ENCODE measurements at regions not wholly inside any gene's neighbourhood (a gene's known extent, or its start where the extent isn't known, plus 50 kb on each side); places are given as distances from the start of the nearest gene placed in this dataset.

DNA sequence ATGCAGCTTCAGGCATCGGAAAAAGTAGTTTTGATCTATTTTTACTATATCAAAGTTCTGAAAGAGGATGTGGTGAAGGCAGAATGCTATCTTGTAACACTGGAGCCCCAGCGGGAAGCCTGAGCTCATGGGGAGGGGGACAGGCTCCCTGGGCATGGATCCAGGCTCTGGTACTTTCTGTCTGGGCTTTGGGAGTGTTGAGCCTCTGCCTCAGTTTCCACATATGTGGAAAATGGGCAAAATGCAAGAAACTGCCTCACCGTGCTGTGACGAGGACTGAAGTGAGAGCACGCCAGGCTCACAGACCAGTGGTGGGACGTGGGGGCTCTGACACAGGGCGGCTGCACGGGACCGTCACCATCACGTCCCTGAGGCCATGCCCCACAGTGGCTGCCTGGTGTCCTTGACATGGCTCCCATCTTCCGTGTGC is 182.9 kb upstream of the SHH start:
- ChIA-PET CTCF (no interaction called here), POLR2A (no interaction called here)
- Mint-ChIP-seq H3K9me3 (peaks cover 2% of the 10 kb centered on the region), H3K4me3 (peak overlapping the region; percentile 12), H3K4me1 (ENCODE audit: low read depth) (peaks cover 56% of the 10 kb centered on the region), H3K27ac (peak overlapping the region; percentile 78), H3K27me3 (no peaks in the 10 kb centered on the region), H3K36me3 (ENCODE audit: low read depth) (no peaks in the 10 kb centered on the region)
- TF ChIP-seq, protein P1, sequence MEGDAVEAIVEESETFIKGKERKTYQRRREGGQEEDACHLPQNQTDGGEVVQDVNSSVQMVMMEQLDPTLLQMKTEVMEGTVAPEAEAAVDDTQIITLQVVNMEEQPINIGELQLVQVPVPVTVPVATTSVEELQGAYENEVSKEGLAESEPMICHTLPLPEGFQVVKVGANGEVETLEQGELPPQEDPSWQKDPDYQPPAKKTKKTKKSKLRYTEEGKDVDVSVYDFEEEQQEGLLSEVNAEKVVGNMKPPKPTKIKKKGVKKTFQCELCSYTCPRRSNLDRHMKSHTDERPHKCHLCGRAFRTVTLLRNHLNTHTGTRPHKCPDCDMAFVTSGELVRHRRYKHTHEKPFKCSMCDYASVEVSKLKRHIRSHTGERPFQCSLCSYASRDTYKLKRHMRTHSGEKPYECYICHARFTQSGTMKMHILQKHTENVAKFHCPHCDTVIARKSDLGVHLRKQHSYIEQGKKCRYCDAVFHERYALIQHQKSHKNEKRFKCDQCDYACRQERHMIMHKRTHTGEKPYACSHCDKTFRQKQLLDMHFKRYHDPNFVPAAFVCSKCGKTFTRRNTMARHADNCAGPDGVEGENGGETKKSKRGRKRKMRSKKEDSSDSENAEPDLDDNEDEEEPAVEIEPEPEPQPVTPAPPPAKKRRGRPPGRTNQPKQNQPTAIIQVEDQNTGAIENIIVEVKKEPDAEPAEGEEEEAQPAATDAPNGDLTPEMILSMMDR (IDR thresholded peaks at IDR 0.05): no peak
- DNase-seq (peak; percentile 51), ATAC-seq (peak; percentile 29)
- intact Hi-C loops (cut with micrococcal nuclease): no loop called here

GRCh38 chr7:155994279-155994811 is 182.1 kb upstream of the SHH start:
- Mint-ChIP-seq H3K27ac (peak overlapping the region; percentile 1), H3K36me3 (ENCODE audit: low read depth) (no peaks in the 10 kb centered on the region), H3K4me1 (ENCODE audit: low read depth) (peaks cover 55% of the 10 kb centered on the region), H3K9me3 (peaks cover 2% of the 10 kb centered on the region), H3K27me3 (peaks cover 4% of the 10 kb centered on the region), H3K4me3 (no peak overlapping the region)
- ATAC-seq (no peak), DNase-seq (no peak)
- TF ChIP-seq, protein P1 (IDR thresholded peaks at IDR 0.05): no peak
- CTCF ChIA-PET: no interaction called here
- POLR2A ChIA-PET: no interaction called here
- intact Hi-C loops (cut with micrococcal nuclease): no loop called here

DNA sequence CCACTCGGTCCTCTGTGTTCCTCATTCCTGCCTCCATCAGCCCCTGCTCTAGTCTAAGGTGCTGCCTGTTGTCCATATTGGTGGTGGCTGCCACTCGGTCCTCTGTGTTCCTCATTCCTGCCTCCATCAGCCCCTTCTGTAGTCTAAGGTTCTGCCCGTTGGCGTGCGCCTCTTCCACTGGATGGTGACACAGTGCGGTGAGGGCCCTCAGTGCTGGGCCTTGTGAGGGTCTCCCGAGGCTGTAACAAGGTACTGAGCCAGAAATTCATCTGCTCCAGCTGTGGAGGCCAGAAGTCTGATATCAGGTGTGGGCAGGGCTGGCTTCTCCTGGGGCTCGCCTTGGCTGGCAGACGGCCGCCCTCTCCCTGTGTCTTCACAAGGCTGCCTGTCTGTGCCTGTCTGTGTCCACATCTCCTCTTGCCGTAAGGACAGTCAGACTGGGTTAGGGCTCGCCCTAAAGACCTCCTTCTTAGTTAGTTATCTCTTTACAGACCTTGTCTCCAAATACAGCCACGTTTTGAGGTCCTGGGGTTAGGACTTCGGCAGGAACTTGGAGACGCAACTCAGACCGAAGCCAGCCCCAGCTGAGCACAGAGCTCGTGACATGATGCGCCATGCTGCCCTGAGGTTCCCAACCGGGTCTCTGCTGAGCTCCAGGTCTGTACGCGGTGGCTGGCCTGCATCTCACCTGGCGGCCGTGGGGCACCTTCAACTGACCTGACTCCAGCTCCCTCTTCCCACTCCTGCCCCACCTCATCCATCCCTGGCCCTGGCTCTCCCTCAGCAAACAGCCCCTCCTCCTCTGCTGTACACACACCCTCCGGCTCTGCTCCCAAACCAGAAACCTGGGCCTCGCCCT is 181.4 kb upstream of the SHH start:
- H3K4me3 Mint-ChIP-seq: no peak overlapping the region
- DNase-seq: no peak
- intact Hi-C loops (cut with micrococcal nuclease): no loop called here
- TF ChIP-seq, protein P1 (IDR thresholded peaks at IDR 0.05): no peak
- ChIA-PET CTCF (no interaction called here), POLR2A (no interaction called here)
- H3K4me1 Mint-ChIP-seq (ENCODE audit: low read depth): peaks cover 58% of the 10 kb centered on the region
- H3K36me3 Mint-ChIP-seq (ENCODE audit: low read depth): no peaks in the 10 kb centered on the region
- no peak overlapping the region for H3K27ac Mint-ChIP-seq
- H3K27me3 Mint-ChIP-seq: peaks cover 4% of the 10 kb centered on the region
- peaks cover 2% of the 10 kb centered on the region for H3K9me3 Mint-ChIP-seq
- ATAC-seq: no peak

DNA sequence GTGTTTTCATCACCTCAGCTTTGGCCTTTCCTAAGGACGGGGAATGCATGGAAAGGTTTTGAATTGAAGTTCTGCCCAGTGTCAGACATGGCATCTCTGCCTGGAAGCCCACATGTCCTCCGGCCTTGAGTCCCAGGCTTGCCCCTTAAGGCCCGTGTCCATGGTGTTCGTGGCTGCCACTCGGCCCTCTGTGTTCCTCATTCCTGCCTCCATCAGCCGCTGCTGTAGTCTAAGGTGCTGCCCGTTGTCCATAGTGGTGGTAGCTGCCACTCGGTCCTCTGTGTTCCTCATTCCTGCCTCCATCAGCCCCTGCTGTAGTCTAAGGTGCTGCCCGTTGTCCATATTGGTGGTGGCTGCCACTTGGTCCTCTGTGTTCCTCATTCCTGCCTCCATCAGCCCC is 180.7 kb upstream of the SHH start:
- ATAC-seq (no peak), DNase-seq (no peak)
- intact Hi-C loops (cut with micrococcal nuclease): no loop called here
- Mint-ChIP-seq H3K27ac (no peak overlapping the region), H3K36me3 (ENCODE audit: low read depth) (no peaks in the 10 kb centered on the region), H3K4me1 (ENCODE audit: low read depth) (peaks cover 55% of the 10 kb centered on the region), H3K4me3 (no peak overlapping the region), H3K9me3 (peaks cover 2% of the 10 kb centered on the region), H3K27me3 (peaks cover 4% of the 10 kb centered on the region)
- ChIA-PET CTCF (no interaction called here), POLR2A (no interaction called here)
- TF ChIP-seq, protein P1 (IDR thresholded peaks at IDR 0.05): no peak

GRCh38 chr7:155992538-155992937 is 180.3 kb upstream of the SHH start:
- intact Hi-C loops (cut with micrococcal nuclease): no loop called here
- peaks cover 2% of the 10 kb centered on the region for H3K9me3 Mint-ChIP-seq
- no peak overlapping the region for H3K4me3 Mint-ChIP-seq
- TF ChIP-seq, protein P1 (IDR thresholded peaks at IDR 0.05): no peak
- peaks cover 52% of the 10 kb centered on the region for H3K4me1 Mint-ChIP-seq (ENCODE audit: low read depth)
- DNase-seq: peak; percentile 54
- peak; percentile 31 for ATAC-seq
- H3K27me3 Mint-ChIP-seq: peaks cover 4% of the 10 kb centered on the region
- ChIA-PET POLR2A (no interaction called here), CTCF (no interaction called here)
- no peak overlapping the region for H3K27ac Mint-ChIP-seq
- no peaks in the 10 kb centered on the region for H3K36me3 Mint-ChIP-seq (ENCODE audit: low read depth)
